ENCODE measurements at regions not wholly inside any gene's neighbourhood (a gene's known extent, or its start where the extent isn't known, plus 50 kb on each side); places are given as distances from the start of the nearest gene placed in this dataset.

- H4K20me1 ChIP-seq (ENCODE audit: insufficient read depth): no peaks in the 10 kb centered on the region
- no peak overlapping the region for H3K4me3 ChIP-seq (IDR thresholded peaks at IDR 0.05; ENCODE audit: insufficient read depth, low read depth, low read length)
- H3K4me1 ChIP-seq (ENCODE audit: low read depth, poor library complexity, severe bottlenecking): no peaks in the 10 kb centered on the region
- H2AFZ ChIP-seq (ENCODE audit: low read depth): no peak overlapping the region
- no peak for TF ChIP-seq CTCF (conservative IDR thresholded peaks at IDR 0.05; ENCODE audit: low read depth, low read length)
- no peak overlapping the region for H3K27ac ChIP-seq
- H3K79me2 ChIP-seq (ENCODE audit: insufficient read depth, low read depth): no peaks in the 10 kb centered on the region
- no peaks in the 10 kb centered on the region; the same call in 1 of the 2 replicates for H3K36me3 ChIP-seq (ENCODE audit: insufficient read depth)
- no peak overlapping the region for H3K9ac ChIP-seq
- H3K4me2 ChIP-seq: no peak overlapping the region
- no peaks in the 10 kb centered on the region for H3K27me3 ChIP-seq (ENCODE audit: insufficient read depth, low read depth)
Observed at GRCh38 chr5:110013017-110013416, 323.3 kb downstream of the MAN2A1 start.

DNA sequence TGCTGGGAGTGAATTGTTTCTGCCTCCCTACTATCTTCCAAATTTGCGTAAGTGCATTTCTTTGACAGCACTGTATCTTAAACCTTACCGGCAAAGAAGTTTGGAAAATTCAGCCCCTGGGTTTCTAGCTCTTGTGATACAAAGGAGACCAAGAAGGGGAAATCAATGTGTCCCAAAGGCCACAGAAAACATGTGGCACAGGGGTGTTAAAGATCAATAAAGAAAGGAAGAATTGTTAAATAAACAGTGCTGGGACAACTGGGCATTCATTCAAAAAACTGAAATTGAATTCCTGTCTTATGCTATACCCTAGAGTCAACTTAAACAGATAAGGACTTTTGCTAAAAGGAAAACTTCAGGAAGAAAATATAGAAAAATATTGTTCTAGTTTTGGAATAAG, 328.1 kb downstream of the MAN2A1 start:
- H3K9ac ChIP-seq: no peak overlapping the region
- H3K79me2 ChIP-seq (ENCODE audit: insufficient read depth, low read depth): no peaks in the 10 kb centered on the region
- H3K4me3 ChIP-seq (IDR thresholded peaks at IDR 0.05; ENCODE audit: insufficient read depth, low read depth, low read length): no peak overlapping the region
- no peak overlapping the region for H3K4me2 ChIP-seq
- H3K4me1 ChIP-seq (ENCODE audit: low read depth, poor library complexity, severe bottlenecking): no peaks in the 10 kb centered on the region
- TF ChIP-seq CTCF (conservative IDR thresholded peaks at IDR 0.05; ENCODE audit: low read depth, low read length): no peak
- H3K27me3 ChIP-seq (ENCODE audit: insufficient read depth, low read depth): no peaks in the 10 kb centered on the region
- no peak overlapping the region for H2AFZ ChIP-seq (ENCODE audit: low read depth)
- H3K27ac ChIP-seq: no peak overlapping the region
- no peaks in the 10 kb centered on the region for H4K20me1 ChIP-seq (ENCODE audit: insufficient read depth)
- H3K36me3 ChIP-seq (ENCODE audit: insufficient read depth): no peaks in the 10 kb centered on the region

DNA sequence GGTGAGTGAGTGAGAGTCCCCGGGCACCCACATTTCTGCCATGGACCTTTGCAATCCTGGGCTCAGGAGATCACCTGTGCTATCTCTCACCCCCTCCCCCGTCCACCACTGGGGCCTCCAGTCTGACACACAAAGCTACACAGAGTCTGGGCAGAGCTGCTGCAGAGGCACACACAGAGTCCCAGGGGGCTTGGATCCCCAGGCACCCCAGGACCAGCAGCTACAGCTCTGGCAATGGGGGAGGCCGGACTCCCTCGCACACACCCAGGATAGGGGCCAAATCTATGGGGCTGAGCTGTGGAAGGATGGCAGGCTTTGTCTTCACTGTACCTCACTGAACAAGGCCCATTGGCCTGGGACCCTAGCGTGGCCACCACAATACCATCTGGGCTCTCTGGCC, 328.8 kb downstream of the MAN2A1 start:
- TF ChIP-seq CTCF (conservative IDR thresholded peaks at IDR 0.05; ENCODE audit: low read depth, low read length): no peak
- Histone ChIP-seq H3K27me3 (ENCODE audit: insufficient read depth, low read depth) (no peaks in the 10 kb centered on the region), H4K20me1 (ENCODE audit: insufficient read depth) (no peaks in the 10 kb centered on the region)

GRCh38 chr5:110019119-110019518, 329.4 kb downstream of the MAN2A1 start:
- H3K4me3 ChIP-seq (IDR thresholded peaks at IDR 0.05; ENCODE audit: insufficient read depth, low read depth, low read length): no peak overlapping the region
- no peaks in the 10 kb centered on the region for H3K4me1 ChIP-seq (ENCODE audit: low read depth, poor library complexity, severe bottlenecking)
- no peak overlapping the region for H3K4me2 ChIP-seq
- H3K27me3 ChIP-seq (ENCODE audit: insufficient read depth, low read depth): no peaks in the 10 kb centered on the region
- no peak for TF ChIP-seq CTCF (conservative IDR thresholded peaks at IDR 0.05; ENCODE audit: low read depth, low read length)
- H3K36me3 ChIP-seq (ENCODE audit: insufficient read depth): no peaks in the 10 kb centered on the region
- no peaks in the 10 kb centered on the region for H3K79me2 ChIP-seq (ENCODE audit: insufficient read depth, low read depth)
- no peak overlapping the region for H3K9ac ChIP-seq
- no peaks in the 10 kb centered on the region for H4K20me1 ChIP-seq (ENCODE audit: insufficient read depth)
- H2AFZ ChIP-seq (ENCODE audit: low read depth): no peak overlapping the region
- H3K27ac ChIP-seq: no peak overlapping the region

More for the DNA sequence above, 328.8 kb downstream of the MAN2A1 start:
- Histone ChIP-seq H3K27ac (no peak overlapping the region), H3K79me2 (ENCODE audit: insufficient read depth, low read depth) (no peaks in the 10 kb centered on the region), H3K4me2 (no peak overlapping the region), H2AFZ (ENCODE audit: low read depth) (no peak overlapping the region), H3K4me3 (IDR thresholded peaks at IDR 0.05; ENCODE audit: insufficient read depth, low read depth, low read length) (no peak overlapping the region), H3K4me1 (ENCODE audit: low read depth, poor library complexity, severe bottlenecking) (no peaks in the 10 kb centered on the region), H3K36me3 (ENCODE audit: insufficient read depth) (no peaks in the 10 kb centered on the region), H3K9ac (no peak overlapping the region)

All from KMS-11 (cell line).